Left ventricle myocardium inferior (tissue), 1 donor: ENCODE measurements at regions not wholly inside any gene's neighbourhood (a gene's known extent, or its start where the extent isn't known, plus 50 kb on each side); places are given as distances from the start of the nearest gene placed in this dataset.
"Not testable (repeated sequence)": the region's sequence is repeated elsewhere in the genome, so short reads cannot be mapped to it uniquely, and the experiment has no call there.

Source experiments
- DNase-seq: peaks from one replicate; pipeline ENCODE4 v3.0.0-alpha.2; 2020
- H3K27ac ChIP-seq: fragments of 200-600 bp; replicated peaks from 2 replicates; pipeline ENCODE4 v1.8.0; 2021
- H3K27me3 ChIP-seq: fragments of 200-600 bp; 2 replicates; pipeline ENCODE4 v1.8.0; 2021; ENCODE audit warnings: low read depth
- H3K36me3 ChIP-seq: fragments of 200-600 bp; 2 replicates; pipeline ENCODE4 v1.8.0; 2021
- H3K4me1 ChIP-seq: fragments of 200-600 bp; 2 replicates; pipeline ENCODE4 v1.8.0; 2021
- H3K4me3 ChIP-seq: fragments of 200-600 bp; 2 replicates; pipeline ENCODE4 v1.8.0; 2021; ENCODE audit warnings: mild to moderate bottlenecking, moderate library complexity
- H3K9me3 ChIP-seq: fragments of 200-600 bp; replicated peaks from 2 replicates; pipeline ENCODE4 v1.8.0; 2021
- intact Hi-C: fragments of 100-400 bp; cut with micrococcal nuclease; formaldehyde crosslinking; loops from one replicate; pipeline ENCODE4 v1.11.0; 2022
- TF ChIP-seq, protein P1 (sequence below): fragments of 200-600 bp; IDR thresholded peaks from 2 replicates; pipeline ENCODE4 v1.8.0; 2021; ENCODE audit warnings: antibody characterized with exemption, mild to moderate bottlenecking, borderline replicate concordance
- donor health status: DM: no; HTN: yes; CAD: no; lungs with severe emphysema.

DNA sequence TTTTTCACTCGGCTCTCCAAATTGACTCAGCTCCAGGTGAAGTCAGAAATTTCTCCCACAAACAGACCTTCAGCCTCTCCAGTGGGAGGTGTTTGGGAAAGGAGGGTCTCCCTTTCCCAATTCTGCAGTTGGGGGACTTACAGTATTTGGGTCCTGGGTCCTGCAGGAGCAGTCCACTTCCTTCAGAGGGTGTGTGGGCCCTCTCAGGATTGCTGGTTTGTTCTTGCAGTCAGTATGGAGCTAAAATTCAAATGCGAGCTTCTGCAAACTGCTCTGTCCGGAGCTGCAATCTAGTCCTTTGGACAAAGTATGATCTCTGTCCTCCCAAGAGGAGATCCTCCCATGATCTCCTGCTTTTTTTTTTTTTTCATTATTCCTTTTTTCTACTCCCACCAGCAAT is 87.9 kb upstream of the MSTN start:
- H3K9me3 ChIP-seq = peaks cover 5% of the 10 kb centered on the region
- no peaks in the 10 kb centered on the region for H3K4me1 ChIP-seq
- TF ChIP-seq, protein P1, sequence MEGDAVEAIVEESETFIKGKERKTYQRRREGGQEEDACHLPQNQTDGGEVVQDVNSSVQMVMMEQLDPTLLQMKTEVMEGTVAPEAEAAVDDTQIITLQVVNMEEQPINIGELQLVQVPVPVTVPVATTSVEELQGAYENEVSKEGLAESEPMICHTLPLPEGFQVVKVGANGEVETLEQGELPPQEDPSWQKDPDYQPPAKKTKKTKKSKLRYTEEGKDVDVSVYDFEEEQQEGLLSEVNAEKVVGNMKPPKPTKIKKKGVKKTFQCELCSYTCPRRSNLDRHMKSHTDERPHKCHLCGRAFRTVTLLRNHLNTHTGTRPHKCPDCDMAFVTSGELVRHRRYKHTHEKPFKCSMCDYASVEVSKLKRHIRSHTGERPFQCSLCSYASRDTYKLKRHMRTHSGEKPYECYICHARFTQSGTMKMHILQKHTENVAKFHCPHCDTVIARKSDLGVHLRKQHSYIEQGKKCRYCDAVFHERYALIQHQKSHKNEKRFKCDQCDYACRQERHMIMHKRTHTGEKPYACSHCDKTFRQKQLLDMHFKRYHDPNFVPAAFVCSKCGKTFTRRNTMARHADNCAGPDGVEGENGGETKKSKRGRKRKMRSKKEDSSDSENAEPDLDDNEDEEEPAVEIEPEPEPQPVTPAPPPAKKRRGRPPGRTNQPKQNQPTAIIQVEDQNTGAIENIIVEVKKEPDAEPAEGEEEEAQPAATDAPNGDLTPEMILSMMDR = no peak
- no peaks in the 10 kb centered on the region for H3K36me3 ChIP-seq
- no peaks in the 10 kb centered on the region for H3K27me3 ChIP-seq
- intact Hi-C loops = no loop called here
- no peak overlapping the region for H3K4me3 ChIP-seq
- DNase-seq = no peak
- no peak overlapping the region for H3K27ac ChIP-seq

DNA sequence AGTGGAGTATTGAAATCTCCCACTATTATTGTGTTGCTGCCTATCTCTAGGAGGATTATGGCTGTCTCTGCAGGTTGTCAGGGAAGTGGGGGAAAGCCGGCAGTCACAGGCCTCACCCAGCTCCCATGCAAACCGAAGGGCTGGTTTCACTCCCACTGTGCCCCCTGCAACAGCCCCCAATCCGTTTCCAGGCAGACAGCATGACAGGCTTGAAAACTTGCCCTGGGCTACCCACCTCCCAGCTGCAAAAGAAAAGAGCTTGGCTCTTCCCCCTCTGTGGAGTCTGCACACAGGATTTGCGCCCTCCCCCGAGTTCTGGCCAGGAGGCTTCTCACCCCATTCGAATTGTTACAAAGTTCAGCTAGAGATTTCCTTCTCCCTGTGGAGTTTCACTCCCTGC is 87.4 kb upstream of the MSTN start:
- Histone ChIP-seq H3K4me1 (no peaks in the 10 kb centered on the region), H3K9me3 (peaks cover 5% of the 10 kb centered on the region), H3K27ac (no peak overlapping the region), H3K4me3 (no peak overlapping the region), H3K36me3 (no peaks in the 10 kb centered on the region), H3K27me3 (no peaks in the 10 kb centered on the region)
- TF ChIP-seq, protein P1 = no peak
- intact Hi-C loops = no loop called here
- no peak for DNase-seq

DNA sequence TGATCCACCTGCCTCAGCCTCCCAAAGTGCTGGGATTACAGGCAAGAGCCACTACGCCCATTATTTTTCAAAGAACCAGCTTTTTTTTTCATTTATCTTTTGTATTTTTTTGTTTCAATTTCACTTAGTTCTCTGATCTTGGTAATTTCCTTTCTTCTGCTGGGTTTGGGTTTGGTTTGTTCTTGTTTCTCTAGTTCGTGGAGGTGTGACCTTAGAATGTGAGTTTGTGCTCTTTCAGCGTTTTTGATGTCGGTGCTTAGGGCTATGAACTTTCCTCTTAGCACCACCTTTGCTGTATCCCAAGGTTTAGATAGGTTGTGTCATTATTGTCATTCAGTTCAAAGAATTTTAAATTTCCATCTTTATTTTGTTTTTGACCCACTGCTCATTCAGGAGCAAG is 86.7 kb upstream of the MSTN start:
- H3K27me3 ChIP-seq = no peaks in the 10 kb centered on the region
- H3K27ac ChIP-seq = no peak overlapping the region
- H3K4me3 ChIP-seq = no peak overlapping the region
- intact Hi-C loops = no loop called here
- H3K36me3 ChIP-seq = no peaks in the 10 kb centered on the region
- peaks cover 5% of the 10 kb centered on the region for H3K9me3 ChIP-seq
- no peak for DNase-seq
- TF ChIP-seq, protein P1 = no peak
- H3K4me1 ChIP-seq = no peaks in the 10 kb centered on the region

DNA sequence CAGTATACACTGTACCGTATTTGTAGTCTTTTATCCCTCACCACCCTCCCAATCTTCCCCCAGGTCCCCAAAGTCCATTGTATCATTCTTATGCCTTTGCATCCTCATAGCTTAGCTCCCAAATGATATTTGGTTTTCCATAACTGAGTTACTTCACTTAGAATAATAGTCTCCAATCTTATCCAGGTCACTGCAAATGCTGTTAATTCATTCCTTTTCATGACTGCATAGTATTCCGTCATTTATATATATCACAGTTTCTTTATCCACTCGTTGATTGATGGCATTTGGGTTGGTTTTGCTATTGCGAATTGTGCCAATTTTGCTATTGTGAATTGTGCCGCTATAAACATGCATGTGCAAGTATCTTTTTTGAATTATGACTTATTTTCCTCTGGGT is 83.6 kb upstream of the MSTN start:
- H3K4me1 ChIP-seq, H3K27ac ChIP-seq, H3K9me3 ChIP-seq, H3K4me3 ChIP-seq, DNase-seq, H3K27me3 ChIP-seq, intact Hi-C loops, H3K36me3 ChIP-seq: not testable (repeated sequence)

DNA sequence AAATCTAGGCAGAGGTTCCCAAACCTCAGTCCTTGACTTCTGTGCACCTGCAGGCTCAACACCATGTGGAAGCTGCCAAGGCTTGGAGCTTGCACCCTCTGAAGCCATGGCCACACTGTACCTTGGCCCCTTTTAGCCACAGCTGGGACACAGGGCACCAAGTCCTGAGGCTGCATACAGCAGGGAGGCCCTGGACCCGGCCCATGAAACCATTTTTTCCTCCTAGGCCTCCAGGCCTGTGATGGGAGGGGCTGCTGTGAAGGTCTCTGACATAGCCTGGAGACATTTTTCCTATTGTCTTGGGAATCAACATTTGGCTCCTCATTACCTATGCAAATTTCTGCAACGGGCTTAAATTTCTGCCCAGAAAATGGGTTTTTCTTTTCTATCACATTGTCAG is 77.9 kb upstream of the MSTN start:
- DNase-seq, H3K4me3 ChIP-seq, intact Hi-C loops, H3K27me3 ChIP-seq, H3K4me1 ChIP-seq, H3K27ac ChIP-seq, H3K36me3 ChIP-seq: not testable (repeated sequence)
- peaks cover 15% of the 10 kb centered on the region for H3K9me3 ChIP-seq

DNA sequence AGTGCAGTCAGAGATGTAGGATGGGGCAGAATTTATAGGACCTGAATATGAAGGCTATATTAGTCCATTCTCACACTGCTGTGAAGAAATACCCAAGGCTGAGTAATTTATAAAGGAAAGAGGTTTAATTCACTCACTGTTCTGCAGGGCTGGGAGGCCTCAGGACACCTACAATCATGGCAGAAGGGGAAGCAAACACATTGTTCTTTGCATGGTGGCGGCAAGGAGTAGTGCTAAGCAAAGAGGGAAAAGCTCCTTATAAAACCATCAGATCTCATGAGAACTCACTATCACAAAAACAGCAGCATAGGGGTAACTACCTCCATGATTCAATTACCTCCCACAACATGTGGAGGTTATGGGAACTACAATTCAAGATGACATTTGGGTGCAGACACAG is 76.8 kb upstream of the MSTN start:
- TF ChIP-seq, protein P1 = no peak
- H3K4me3 ChIP-seq = no peak overlapping the region
- intact Hi-C loops = no loop called here
- peaks cover 15% of the 10 kb centered on the region for H3K9me3 ChIP-seq
- no peaks in the 10 kb centered on the region for H3K36me3 ChIP-seq
- no peak overlapping the region for H3K27ac ChIP-seq
- H3K4me1 ChIP-seq = no peaks in the 10 kb centered on the region
- H3K27me3 ChIP-seq = no peaks in the 10 kb centered on the region
- no peak for DNase-seq

DNA sequence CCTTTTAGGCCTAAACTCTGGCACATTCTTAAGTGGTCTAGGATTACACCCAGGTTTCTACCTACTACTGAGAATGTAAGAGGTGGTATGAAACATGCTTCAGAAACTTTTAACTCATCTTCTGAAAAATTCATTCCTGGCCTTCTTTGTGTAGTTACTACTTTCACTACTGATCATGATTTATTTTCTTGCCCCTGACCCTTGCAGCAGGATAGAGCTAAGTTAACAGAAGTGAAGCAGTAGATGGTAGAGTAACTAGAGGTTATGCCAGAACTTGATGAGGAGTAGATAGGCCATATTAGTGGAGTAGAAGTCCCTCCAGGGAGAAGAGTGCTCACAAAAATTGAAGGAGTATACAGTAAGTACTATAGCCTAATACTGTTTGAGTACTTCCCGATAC is 75.5 kb upstream of the MSTN start:
- H3K4me3 ChIP-seq = no peak overlapping the region
- H3K36me3 ChIP-seq = no peaks in the 10 kb centered on the region
- no peak overlapping the region for H3K27ac ChIP-seq
- no peaks in the 10 kb centered on the region for H3K4me1 ChIP-seq
- DNase-seq = no peak
- peaks cover 15% of the 10 kb centered on the region for H3K9me3 ChIP-seq
- no peaks in the 10 kb centered on the region for H3K27me3 ChIP-seq
- intact Hi-C loops = no loop called here
- TF ChIP-seq, protein P1 = no peak
